ENCODE measurements at regions not wholly inside any gene's neighbourhood (a gene's known extent, or its start where the extent isn't known, plus 50 kb on each side); places are given as distances from the start of the nearest gene placed in this dataset.

DNA sequence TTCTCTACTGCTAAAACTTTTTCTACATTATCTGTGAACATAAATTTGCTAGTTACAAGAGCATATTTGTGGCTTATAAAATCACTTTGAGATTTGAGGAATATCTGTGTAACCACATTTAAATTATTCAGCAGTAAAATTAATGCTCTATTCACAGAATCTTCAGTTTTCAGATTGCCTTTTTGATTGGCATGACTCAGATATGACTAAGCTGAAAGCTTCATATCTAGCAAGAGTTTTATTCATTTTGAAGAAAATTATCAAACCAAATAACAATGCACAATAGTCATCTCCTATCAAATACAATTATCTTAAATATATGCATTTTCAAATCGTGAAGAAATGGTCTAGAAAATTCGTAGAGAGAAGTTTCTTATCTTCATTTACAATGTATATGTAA is 1498.2 kb upstream of the B3GALT2 start:
- H3K79me2 ChIP-seq (ENCODE audit: low read depth), result no peaks in the 10 kb centered on the region
- no peaks in the 10 kb centered on the region for H3K9me3 ChIP-seq (ENCODE audit: low read depth)
- DNase-seq (ENCODE audit: low spot score), result no peak
- Mint-ChIP-seq H3K27ac (no peak overlapping the region), H3K36me3 (no peaks in the 10 kb centered on the region), H3K27me3 (ENCODE audit: insufficient read depth, low read depth) (no peaks in the 10 kb centered on the region), H3K9me3 (no peaks in the 10 kb centered on the region), H3K4me3 (no peak overlapping the region), H3K4me1 (no peaks in the 10 kb centered on the region)
- H3K36me3 ChIP-seq, result no peaks in the 10 kb centered on the region
- H3K27me3 ChIP-seq, result no peaks in the 10 kb centered on the region
- TF ChIP-seq EZH2phosphoT487 (IDR thresholded peaks at IDR 0.05), result no peak
- TF ChIP-seq, protein P1, sequence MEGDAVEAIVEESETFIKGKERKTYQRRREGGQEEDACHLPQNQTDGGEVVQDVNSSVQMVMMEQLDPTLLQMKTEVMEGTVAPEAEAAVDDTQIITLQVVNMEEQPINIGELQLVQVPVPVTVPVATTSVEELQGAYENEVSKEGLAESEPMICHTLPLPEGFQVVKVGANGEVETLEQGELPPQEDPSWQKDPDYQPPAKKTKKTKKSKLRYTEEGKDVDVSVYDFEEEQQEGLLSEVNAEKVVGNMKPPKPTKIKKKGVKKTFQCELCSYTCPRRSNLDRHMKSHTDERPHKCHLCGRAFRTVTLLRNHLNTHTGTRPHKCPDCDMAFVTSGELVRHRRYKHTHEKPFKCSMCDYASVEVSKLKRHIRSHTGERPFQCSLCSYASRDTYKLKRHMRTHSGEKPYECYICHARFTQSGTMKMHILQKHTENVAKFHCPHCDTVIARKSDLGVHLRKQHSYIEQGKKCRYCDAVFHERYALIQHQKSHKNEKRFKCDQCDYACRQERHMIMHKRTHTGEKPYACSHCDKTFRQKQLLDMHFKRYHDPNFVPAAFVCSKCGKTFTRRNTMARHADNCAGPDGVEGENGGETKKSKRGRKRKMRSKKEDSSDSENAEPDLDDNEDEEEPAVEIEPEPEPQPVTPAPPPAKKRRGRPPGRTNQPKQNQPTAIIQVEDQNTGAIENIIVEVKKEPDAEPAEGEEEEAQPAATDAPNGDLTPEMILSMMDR (IDR thresholded peaks at IDR 0.05), result no peak
- TF ChIP-seq EZH2 (IDR thresholded peaks at IDR 0.05), result no peak
- H3K4me3 ChIP-seq, result no peak overlapping the region
- H2AFZ ChIP-seq (replicated peaks), result no peak overlapping the region
- H3F3A ChIP-seq (ENCODE audit: low read depth), result no peaks in the 10 kb centered on the region
- no peaks in the 10 kb centered on the region for H3K4me1 ChIP-seq
- no peaks in the 10 kb centered on the region for H4K20me1 ChIP-seq (ENCODE audit: low read depth)
- H3K27ac ChIP-seq, result no peak overlapping the region
- no peak overlapping the region for H3K4me2 ChIP-seq
- H3K9ac ChIP-seq, result no peak overlapping the region

DNA sequence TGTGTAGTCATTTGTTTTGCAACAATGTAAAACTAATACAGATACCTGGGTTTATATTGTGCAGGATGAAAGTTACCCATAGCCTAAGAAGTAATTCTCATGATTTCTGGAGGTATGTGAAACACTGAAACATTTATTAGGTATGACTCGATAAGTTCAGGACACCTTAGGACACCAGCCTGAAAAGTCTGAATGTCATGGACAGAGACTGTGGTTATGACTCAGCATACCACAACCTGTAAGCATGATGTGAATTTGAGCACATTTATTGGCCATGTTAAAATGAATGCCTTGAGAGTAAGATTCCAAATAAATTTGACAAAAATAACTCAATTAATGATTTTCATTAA is 1471.7 kb upstream of the B3GALT2 start:
- Histone ChIP-seq H3K4me1 (no peaks in the 10 kb centered on the region), H3K27me3 (no peaks in the 10 kb centered on the region), H3K27ac (no peak overlapping the region), H3K4me3 (no peak overlapping the region), H4K20me1 (ENCODE audit: low read depth) (no peaks in the 10 kb centered on the region), H3F3A (ENCODE audit: low read depth) (no peaks in the 10 kb centered on the region), H3K4me2 (no peak overlapping the region), H3K36me3 (no peaks in the 10 kb centered on the region), H3K9ac (no peak overlapping the region), H2AFZ (replicated peaks) (no peak overlapping the region), H3K79me2 (ENCODE audit: low read depth) (no peaks in the 10 kb centered on the region), H3K9me3 (ENCODE audit: low read depth) (no peaks in the 10 kb centered on the region)
- no peak overlapping the region for H3K4me3 Mint-ChIP-seq
- no peaks in the 10 kb centered on the region for H3K36me3 Mint-ChIP-seq
- peaks cover 2% of the 10 kb centered on the region for H3K9me3 Mint-ChIP-seq
- no peak overlapping the region for H3K27ac Mint-ChIP-seq
- H3K4me1 Mint-ChIP-seq, result no peaks in the 10 kb centered on the region
- no peak for DNase-seq (ENCODE audit: low spot score)
- no peaks in the 10 kb centered on the region for H3K27me3 Mint-ChIP-seq (ENCODE audit: insufficient read depth, low read depth)
- no peak for TF ChIP-seq EZH2phosphoT487 (IDR thresholded peaks at IDR 0.05)
- TF ChIP-seq, protein P1 (IDR thresholded peaks at IDR 0.05), result no peak
- no peak for TF ChIP-seq EZH2 (IDR thresholded peaks at IDR 0.05)

DNA sequence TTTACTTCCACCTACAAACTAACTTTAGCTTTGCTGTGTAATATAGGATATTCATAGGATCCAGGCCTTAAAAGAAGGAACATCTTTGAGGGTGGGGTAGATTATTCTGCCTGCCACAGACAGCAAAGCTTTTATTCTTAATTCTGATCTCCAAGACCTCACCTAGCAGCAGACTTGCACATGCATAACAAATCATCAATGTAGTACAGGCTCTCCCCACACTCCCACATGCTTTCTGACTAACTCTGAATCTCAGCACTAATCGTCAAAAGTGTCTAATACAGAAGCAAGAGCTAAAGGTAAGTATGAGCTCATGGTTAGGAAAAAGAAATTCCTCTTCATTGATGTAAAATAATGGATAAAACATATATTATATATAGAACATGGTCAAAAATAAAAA is 1468.5 kb upstream of the B3GALT2 start:
- Mint-ChIP-seq H3K27ac (no peak overlapping the region), H3K36me3 (no peaks in the 10 kb centered on the region), H3K9me3 (no peaks in the 10 kb centered on the region), H3K4me1 (no peaks in the 10 kb centered on the region), H3K27me3 (ENCODE audit: insufficient read depth, low read depth) (no peaks in the 10 kb centered on the region), H3K4me3 (no peak overlapping the region)
- no peaks in the 10 kb centered on the region for H3K4me1 ChIP-seq
- no peaks in the 10 kb centered on the region for H4K20me1 ChIP-seq (ENCODE audit: low read depth)
- no peaks in the 10 kb centered on the region for H3K9me3 ChIP-seq (ENCODE audit: low read depth)
- TF ChIP-seq, protein P1 (IDR thresholded peaks at IDR 0.05), result no peak
- H3K9ac ChIP-seq, result no peak overlapping the region
- H3K79me2 ChIP-seq (ENCODE audit: low read depth), result no peaks in the 10 kb centered on the region
- H3K27ac ChIP-seq, result no peak overlapping the region
- no peaks in the 10 kb centered on the region for H3K36me3 ChIP-seq
- no peak overlapping the region for H3K4me3 ChIP-seq
- H3K27me3 ChIP-seq, result no peaks in the 10 kb centered on the region
- no peak overlapping the region for H3K4me2 ChIP-seq
- no peaks in the 10 kb centered on the region for H3F3A ChIP-seq (ENCODE audit: low read depth)
- H2AFZ ChIP-seq (replicated peaks), result no peak overlapping the region
- no peak for DNase-seq (ENCODE audit: low spot score)

DNA sequence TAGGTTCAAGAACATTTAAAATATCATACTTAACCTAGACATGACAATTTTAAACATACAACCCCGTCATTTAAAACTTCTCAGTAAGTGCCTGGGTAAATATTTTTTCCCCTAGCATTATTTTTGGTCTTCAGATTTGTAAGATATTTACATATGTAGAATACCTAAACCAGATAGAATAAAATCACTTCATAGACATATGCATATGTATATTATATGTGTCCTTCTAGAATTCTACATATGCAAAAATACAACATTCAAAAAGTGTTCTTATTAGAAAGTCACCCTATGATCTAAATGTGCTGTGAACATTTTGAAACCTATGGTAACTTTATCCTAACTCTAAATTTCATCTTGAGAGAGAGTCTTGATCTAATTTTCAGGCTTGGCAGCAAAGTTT is 1467.0 kb upstream of the B3GALT2 start:
- Mint-ChIP-seq H3K9me3 (no peaks in the 10 kb centered on the region), H3K27ac (no peak overlapping the region), H3K4me3 (no peak overlapping the region), H3K27me3 (ENCODE audit: insufficient read depth, low read depth) (no peaks in the 10 kb centered on the region), H3K36me3 (no peaks in the 10 kb centered on the region), H3K4me1 (no peaks in the 10 kb centered on the region)
- no peak for DNase-seq (ENCODE audit: low spot score)
- no peak for TF ChIP-seq EZH2 (IDR thresholded peaks at IDR 0.05)
- no peak for TF ChIP-seq EZH2phosphoT487 (IDR thresholded peaks at IDR 0.05)
- TF ChIP-seq, protein P1 (IDR thresholded peaks at IDR 0.05), result no peak
- Histone ChIP-seq H3F3A (ENCODE audit: low read depth) (no peaks in the 10 kb centered on the region), H3K4me2 (no peak overlapping the region), H3K36me3 (no peaks in the 10 kb centered on the region), H4K20me1 (ENCODE audit: low read depth) (no peaks in the 10 kb centered on the region), H3K4me3 (no peak overlapping the region), H3K9ac (no peak overlapping the region), H3K27ac (no peak overlapping the region), H3K4me1 (no peaks in the 10 kb centered on the region), H3K79me2 (ENCODE audit: low read depth) (no peaks in the 10 kb centered on the region), H2AFZ (replicated peaks) (no peak overlapping the region), H3K9me3 (ENCODE audit: low read depth) (no peaks in the 10 kb centered on the region), H3K27me3 (no peaks in the 10 kb centered on the region)

All from neural progenitor cell (in vitro differentiated cells).